HPDE6-E6E7 (cell line): ENCODE measurements at regions not wholly inside any gene's neighbourhood (a gene's known extent, or its start where the extent isn't known, plus 50 kb on each side); places are given as distances from the start of the nearest gene placed in this dataset.
"Not testable (repeated sequence)": the region's sequence is repeated elsewhere in the genome, so short reads cannot be mapped to it uniquely, and the experiment has no call there.

Experiments
- DNase-seq: peaks from one replicate; pipeline ENCODE4 v3.0.0; 2011; ENCODE audit warnings: missing footprints; ENCODE audit errors: extremely low spot score

- DNase-seq, result no peak
Measured at GRCh38 chr1:223022641-223023473, 120.2 kb downstream of the TLR5 start.

- no peak for DNase-seq
Measured at GRCh38 chr1:223023863-223024262, 119.2 kb downstream of the TLR5 start.

- not testable (repeated sequence) for DNase-seq
Measured at GRCh38 chr1:223024486-223024885, 118.6 kb downstream of the TLR5 start.

- not testable (repeated sequence) for DNase-seq
Measured at GRCh38 chr1:223025190-223025734, 117.8 kb downstream of the TLR5 start.

GRCh38 chr1:223026639-223027038 lies 116.4 kb downstream of the TLR5 start:
- not testable (repeated sequence) for DNase-seq

- no peak for DNase-seq
Measured at GRCh38 chr1:223029985-223030769, 112.9 kb downstream of the TLR5 start.

- no peak for DNase-seq
Measured at GRCh38 chr1:223030871-223031400, 112.1 kb downstream of the TLR5 start.

GRCh38 chr1:223031733-223032601 lies 111.1 kb downstream of the TLR5 start:
- DNase-seq, result no peak

- DNase-seq, result no peak
Measured at GRCh38 chr1:223033658-223034057, 109.4 kb downstream of the TLR5 start.

- no peak for DNase-seq
Measured at GRCh38 chr1:223034270-223034798, 108.7 kb downstream of the TLR5 start.

GRCh38 chr1:223035724-223036478 lies 107.1 kb downstream of the TLR5 start:
- DNase-seq, result no peak

GRCh38 chr1:223036479-223036845 lies 106.6 kb downstream of the TLR5 start:
- DNase-seq, result no peak

GRCh38 chr1:223037845-223038244 lies 105.2 kb downstream of the TLR5 start:
- DNase-seq, result no peak

GRCh38 chr1:223038288-223039006 lies 104.6 kb downstream of the TLR5 start:
- no peak for DNase-seq

- no peak for DNase-seq
Measured at GRCh38 chr1:223039990-223040389, 103.1 kb downstream of the TLR5 start.

- DNase-seq, result no peak
Measured at GRCh38 chr1:223041481-223041880, 101.6 kb downstream of the TLR5 start.

- DNase-seq, result no peak
Measured at GRCh38 chr1:223045164-223045957, 97.7 kb downstream of the TLR5 start.

GRCh38 chr1:223046011-223046410 lies 97.0 kb downstream of the TLR5 start:
- no peak for DNase-seq

GRCh38 chr1:223046463-223046862 lies 96.6 kb downstream of the TLR5 start:
- not testable (repeated sequence) for DNase-seq
